GM18519 (cell line): ENCODE measurements at regions not wholly inside any gene's neighbourhood (a gene's known extent, or its start where the extent isn't known, plus 50 kb on each side); places are given as distances from the start of the nearest gene placed in this dataset.

ENCODE experiments used
- ATAC-seq: cut with Tn5 transposase; IDR thresholded peaks from one replicate; pipeline ENCODE4 v1.9.1; 2021; ENCODE audit warnings: mild to moderate bottlenecking, moderate library complexity; ENCODE audit not compliant: unreplicated experiment, low FRiP score

DNA sequence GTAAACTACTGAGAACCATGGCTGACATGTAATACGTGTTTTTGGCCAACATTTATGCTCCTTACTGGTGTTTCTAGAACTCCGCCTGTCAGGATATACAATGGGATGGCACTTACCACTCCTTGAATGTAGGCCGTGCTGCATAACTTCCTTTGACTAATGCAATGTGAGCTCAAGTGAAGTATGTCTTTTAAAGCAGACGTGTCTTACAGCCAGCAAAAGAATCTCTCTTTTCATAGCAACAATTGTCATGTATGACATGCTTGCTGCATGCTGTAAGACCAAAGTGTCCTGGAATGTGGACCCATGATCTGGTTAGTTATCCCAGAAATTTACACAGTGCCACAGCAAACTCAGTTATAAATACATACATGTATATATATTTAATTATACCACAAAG, 1202.7 kb upstream of the PIK3C3 start:
- no peak for ATAC-seq

GRCh38 chr18:40751186-40751585, 1203.8 kb upstream of the PIK3C3 start:
- no peak for ATAC-seq

- ATAC-seq: no peak
Measured at GRCh38 chr18:40739029-40739428, 1216.0 kb upstream of the PIK3C3 start.

DNA sequence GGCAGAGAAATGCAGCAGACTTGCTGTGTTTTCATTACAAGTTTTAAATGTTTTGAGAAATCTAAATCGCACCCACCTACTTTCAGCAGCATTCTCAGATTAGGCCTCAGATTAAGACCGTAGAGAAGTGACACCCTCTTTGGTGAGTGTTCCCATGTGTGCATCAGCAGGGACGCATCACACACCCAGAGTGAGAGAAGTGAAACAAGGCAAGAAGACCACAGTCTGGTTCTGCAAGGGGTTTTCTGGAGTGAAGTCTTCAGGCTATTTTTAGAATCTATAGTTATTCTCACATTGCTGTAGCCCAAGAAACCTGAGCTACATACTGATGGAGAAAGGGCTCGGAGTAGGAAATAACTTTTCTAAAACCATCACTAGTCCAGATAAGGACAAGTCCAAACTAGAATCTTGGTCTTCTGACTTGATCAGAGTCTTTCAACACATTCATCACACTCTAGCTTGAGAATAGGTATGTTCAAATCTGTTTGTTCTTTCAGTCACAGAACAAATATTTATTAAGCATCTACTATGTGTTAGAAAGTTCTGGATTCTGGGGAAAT, 1216.6 kb upstream of the PIK3C3 start:
- ATAC-seq: no peak

- no peak for ATAC-seq
Measured at GRCh38 chr18:40708726-40709125, 1246.3 kb upstream of the PIK3C3 start.

DNA sequence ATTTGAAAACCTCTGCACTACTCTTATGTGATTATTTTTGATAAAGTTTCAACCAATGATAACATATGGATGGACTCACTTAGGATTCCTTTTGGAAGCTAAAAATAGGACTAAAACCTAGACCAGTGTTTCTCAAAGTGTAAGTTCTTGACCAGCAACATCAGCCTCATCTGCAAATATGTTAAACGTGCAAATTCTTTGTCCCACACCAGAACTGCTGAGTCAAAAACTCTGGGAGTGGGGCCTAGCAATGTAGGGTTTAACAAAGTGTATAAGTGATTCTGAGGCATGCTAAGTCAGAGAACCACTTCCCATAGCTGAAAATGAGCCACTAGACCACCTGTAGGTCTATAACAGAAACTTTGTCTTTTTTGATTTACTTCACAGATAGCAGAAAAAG, 1247.2 kb upstream of the PIK3C3 start:
- ATAC-seq: no peak

DNA sequence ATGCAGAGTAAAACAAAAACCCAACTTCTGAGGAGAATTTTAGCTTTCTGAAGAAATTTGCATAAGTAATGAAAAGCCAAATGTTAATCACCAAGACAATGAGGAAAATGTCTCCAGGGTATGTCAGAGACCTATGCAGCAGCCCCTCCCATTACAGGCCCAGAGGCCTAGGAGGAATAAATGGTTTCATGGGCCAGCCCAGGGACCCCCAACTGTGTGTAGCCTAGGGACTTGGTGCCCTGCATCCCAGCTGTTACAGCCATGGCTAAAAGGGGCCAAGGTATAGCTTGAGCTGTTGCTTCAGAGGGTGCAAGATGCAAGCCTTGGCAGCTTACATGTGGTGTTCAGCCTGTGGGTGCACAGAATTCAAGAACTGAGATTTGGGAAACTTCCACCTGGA, 1256.9 kb upstream of the PIK3C3 start:
- ATAC-seq: no peak

- no peak for ATAC-seq
Measured at GRCh38 chr18:40695526-40695925, 1259.5 kb upstream of the PIK3C3 start.

- ATAC-seq: no peak
Measured at GRCh38 chr18:40692871-40693270, 1262.2 kb upstream of the PIK3C3 start.

DNA sequence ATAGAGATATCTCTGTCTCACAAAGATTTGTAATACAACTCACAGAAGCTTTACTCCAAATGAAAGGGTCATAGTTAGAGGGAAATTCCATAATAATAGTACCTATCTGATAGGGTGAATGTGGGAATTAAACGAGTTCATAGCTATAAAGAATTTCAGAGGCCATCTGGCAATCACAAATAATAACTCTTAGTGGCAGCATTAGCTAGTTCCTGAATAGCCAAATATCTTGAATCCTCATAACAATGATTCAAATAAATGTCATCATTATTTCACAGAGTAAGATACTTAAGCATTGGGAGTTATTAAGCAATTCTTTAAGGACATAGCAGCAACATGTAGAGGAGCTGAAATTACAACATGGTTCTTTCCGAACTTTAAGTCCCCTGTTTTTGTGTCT, 1265.0 kb upstream of the PIK3C3 start:
- ATAC-seq: no peak

GRCh38 chr18:40687399-40687798, 1267.6 kb upstream of the PIK3C3 start:
- no peak for ATAC-seq

DNA sequence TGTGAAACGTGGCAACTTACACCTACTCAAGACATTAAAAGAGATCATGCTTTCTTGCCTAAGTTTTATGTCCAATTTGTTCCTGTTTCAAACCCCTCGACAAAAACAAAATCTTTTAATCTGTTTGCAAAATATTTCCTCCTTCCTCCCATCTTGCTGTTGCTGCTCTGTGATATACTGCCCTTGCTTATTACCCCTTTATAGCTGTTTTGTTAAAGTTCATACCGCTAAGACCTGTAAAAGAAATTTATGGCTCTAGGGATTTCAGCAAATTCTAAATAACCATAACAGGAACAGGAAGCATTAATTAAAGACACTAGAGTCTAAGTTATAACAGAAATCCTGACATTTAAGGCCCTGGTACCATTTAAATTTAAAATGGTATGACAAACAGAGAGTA, 1268.2 kb upstream of the PIK3C3 start:
- ATAC-seq: no peak

GRCh38 chr18:40685219-40685618, 1269.8 kb upstream of the PIK3C3 start:
- no peak for ATAC-seq

DNA sequence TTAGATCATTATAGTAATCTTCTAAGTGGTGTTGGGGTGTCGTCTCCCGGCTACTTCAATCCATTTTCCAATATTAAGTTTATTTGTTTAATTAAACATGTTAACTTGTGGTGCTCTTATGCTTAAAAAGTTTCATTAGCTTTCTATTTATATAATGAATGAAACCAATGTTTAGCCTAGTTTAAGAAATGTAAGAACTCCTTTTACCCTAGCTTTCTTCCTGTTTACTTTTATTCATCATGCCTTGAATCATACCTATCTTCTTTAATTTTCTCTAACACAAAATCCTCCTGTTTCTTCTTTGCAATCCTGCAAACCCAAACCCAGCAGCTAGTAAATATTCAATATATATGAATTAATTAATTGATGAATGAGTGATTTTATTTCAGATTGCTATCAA, 1276.7 kb upstream of the PIK3C3 start:
- ATAC-seq: no peak

DNA sequence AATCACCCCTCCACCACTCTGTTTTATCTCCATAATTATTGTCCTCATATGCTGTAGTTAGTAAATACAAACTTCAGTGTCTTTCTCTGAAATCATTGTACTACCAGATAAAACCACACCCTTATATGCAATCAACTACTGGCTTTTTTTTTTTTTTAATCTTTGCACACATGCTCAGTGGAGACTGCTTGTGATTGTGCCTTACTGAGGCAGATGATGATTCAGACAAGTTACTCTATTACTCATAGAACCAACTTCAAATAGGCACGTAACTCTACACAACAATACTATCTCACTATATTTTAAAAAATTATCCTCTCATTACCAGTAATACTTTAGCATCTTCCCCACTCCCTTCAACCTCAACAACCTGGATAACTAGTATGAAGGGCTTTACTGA, 1278.4 kb upstream of the PIK3C3 start:
- ATAC-seq: no peak

- ATAC-seq: no peak
Measured at GRCh38 chr18:40673150-40673549, 1281.9 kb upstream of the PIK3C3 start.

DNA sequence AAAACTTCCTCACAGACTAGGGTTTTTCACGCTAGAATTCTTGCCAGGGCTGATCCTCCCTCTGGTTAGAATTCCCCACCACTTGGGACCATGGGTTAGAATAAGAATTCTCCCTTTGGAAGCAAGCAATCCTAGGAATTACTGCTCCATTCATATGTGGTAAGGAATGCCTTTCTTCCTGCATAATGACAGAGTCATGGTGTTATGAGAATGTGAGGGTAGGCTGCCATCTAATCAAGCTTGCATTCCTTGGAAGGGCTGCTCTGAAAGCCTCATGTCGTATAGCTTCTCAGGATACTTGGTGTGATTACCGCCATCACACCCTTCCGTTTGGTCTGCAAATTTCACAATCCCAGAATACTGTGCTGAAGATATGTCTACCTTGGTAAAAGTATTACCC, 1282.4 kb upstream of the PIK3C3 start:
- ATAC-seq: no peak

DNA sequence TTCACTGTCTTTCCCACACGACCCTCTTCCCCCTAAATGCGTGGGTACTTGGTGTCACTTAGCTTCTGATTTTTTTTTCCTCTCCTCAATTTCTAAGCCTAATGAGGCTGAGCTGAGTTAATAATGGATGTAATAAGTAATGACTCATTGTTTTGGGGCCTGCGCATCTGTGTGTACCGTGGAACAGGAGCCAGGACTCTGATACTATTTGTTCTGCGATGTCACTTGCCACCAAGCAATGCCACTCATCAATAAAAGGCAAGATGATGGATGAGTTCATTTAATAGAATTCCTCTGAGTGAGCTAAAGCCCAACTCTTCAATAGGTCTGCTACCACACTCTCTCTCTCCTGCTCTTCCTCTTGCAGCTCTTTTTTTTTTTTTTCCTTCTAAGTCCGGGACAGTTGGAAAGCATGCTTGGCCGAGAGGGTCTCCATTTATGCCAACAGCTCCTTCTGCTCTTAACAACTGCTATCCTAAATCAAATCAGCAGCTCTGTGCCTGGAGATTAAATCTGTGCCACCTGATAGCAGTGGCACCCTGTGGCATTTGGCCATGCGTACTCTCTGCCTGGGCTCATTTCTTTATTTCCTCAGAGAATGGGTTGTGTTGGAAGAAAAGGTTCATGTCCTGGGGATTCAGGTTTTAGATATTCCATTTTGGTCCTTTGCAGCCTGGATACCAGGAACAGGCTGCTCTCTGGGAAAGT, 1284.2 kb upstream of the PIK3C3 start:
- ATAC-seq: no peak

DNA sequence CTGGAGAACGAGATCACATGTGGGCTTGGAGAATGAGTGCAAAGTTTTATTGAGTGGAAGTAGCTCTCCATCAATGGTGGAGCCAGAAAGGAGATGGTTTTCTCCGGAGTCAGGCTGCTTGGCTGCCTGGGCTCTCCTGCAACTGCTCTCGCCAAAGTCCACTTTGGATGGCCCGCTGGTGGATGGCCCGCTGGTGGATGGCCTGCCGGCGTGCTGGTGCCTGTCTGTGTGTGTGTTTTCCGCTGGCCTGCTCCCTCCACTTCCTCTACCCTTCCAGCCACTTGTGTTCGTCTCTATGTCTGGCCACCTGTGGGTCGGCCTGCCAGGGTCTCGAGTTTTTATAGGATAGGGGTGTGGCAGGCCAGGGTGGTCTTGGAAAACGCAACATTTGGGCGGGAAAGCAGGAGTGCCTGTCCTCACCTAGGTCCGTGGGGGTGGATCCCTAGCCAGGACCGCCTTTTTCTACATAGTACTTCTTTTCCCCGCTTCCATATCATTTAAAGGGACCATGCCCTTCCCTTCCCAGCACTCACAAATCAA, 1292.1 kb upstream of the PIK3C3 start:
- ATAC-seq: no peak

GRCh38 chr18:40653682-40654081, 1301.4 kb upstream of the PIK3C3 start:
- no peak for ATAC-seq

GRCh38 chr18:40652321-40652720, 1302.7 kb upstream of the PIK3C3 start:
- no peak for ATAC-seq

DNA sequence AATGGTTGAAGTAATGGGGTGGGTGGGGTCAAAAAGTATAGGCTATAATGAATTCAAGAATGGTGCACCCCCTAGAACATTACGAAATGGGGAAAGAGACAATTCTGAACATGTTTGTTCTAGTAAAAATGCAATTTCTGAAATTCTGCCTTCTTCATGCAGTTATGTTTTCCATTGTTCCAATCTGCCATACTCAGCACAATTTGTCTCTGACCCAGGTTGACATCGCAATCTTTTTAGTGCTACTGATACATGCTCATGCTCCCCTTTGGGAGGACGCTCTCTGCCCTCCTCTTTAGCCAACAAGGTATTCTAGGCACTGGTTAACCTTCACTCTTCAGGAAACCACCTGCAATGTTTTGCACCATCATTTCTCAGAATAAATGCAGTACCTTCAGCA, 1303.9 kb upstream of the PIK3C3 start:
- no peak for ATAC-seq
